Liver (tissue), 8 donors: ENCODE measurements at regions not wholly inside any gene's neighbourhood (a gene's known extent, or its start where the extent isn't known, plus 50 kb on each side); places are given as distances from the start of the nearest gene placed in this dataset.

Experiments
- DNase-seq: peaks from one replicate; pipeline ENCODE4 v3.0.0-alpha.2; 2017; ENCODE audit warnings: low spot score
- H3K27ac ChIP-seq, 2 donors: one replicate each; pipeline ENCODE4 v1.7.0; 2013; ENCODE audit warnings: inconsistent platforms in 2 of 2, low read length in 2 of 2, control low read depth in 1 of 2, low read depth in 1 of 2, mild to moderate bottlenecking in 1 of 2
- H3K27me3 ChIP-seq, 4 donors: one replicate each; pipeline versions ENCODE4 v1.6.1 to v1.7.0; 2013; ENCODE audit warnings: low read length in 3 of 4, inconsistent platforms in 1 of 4, mild to moderate bottlenecking in 1 of 4, moderate library complexity in 1 of 4; ENCODE audit not compliant: control insufficient read depth in 4 of 4, insufficient read depth in 4 of 4
- H3K36me3 ChIP-seq, 4 donors: one replicate each; pipeline versions ENCODE4 v1.6.1 to v1.7.0; 2013; ENCODE audit warnings: low read length in 3 of 4, mild to moderate bottlenecking in 3 of 4, low read depth in 1 of 4, moderate library complexity in 1 of 4; ENCODE audit not compliant: control insufficient read depth in 4 of 4, insufficient read depth in 3 of 4
- H3K4me1 ChIP-seq, 4 donors: one replicate each; pipeline versions ENCODE4 v1.6.1 to v1.7.0; 2013; ENCODE audit warnings: low read length in 3 of 4, mild to moderate bottlenecking in 3 of 4, moderate library complexity in 1 of 4; ENCODE audit not compliant: control insufficient read depth in 4 of 4, insufficient read depth in 4 of 4
- H3K4me3 ChIP-seq, 3 donors: one replicate each; pipeline versions ENCODE4 v1.6.1 to v1.7.0; 2013; ENCODE audit warnings: low read length in 3 of 3, control low read depth in 1 of 3, low read depth in 1 of 3, mild to moderate bottlenecking in 1 of 3
- H3K9ac ChIP-seq, 2 donors: one replicate each; pipeline ENCODE4 v1.7.0; 2013; ENCODE audit warnings: low read length in 2 of 2, mild to moderate bottlenecking in 2 of 2, moderate library complexity in 2 of 2, control low read depth in 1 of 2, low read depth in 1 of 2
- H3K9me3 ChIP-seq, 4 donors: one replicate each; pipeline versions ENCODE4 v1.6.1 to v1.7.0; 2013; ENCODE audit warnings: low read length in 3 of 4; ENCODE audit not compliant: control insufficient read depth in 4 of 4
- EGR1 ChIP-seq, 2 donors: IDR thresholded peaks; 2 replicates each; pipeline ENCODE4 v1.6.1; 2016 to 2018; ENCODE audit warnings: antibody characterized with exemption in 2 of 2, low read depth in 2 of 2
- FOXA1 ChIP-seq: IDR thresholded peaks from 2 replicates; pipeline ENCODE4 v1.6.1; 2016; ENCODE audit warnings: antibody characterized with exemption
- FOXA2 ChIP-seq: IDR thresholded peaks from 2 replicates; pipeline ENCODE4 v1.6.1; 2016; ENCODE audit warnings: antibody characterized with exemption
- GABPA ChIP-seq, 2 donors: IDR thresholded peaks in 1 of 2; conservative IDR thresholded peaks in 1 of 2; 2 replicates each; pipeline ENCODE4 v1.6.1; 2016; ENCODE audit warnings: antibody characterized with exemption in 2 of 2, mild to moderate bottlenecking in 1 of 2, moderate library complexity in 1 of 2
- HNF4A ChIP-seq, 2 donors: conservative IDR thresholded peaks; 2 replicates each; pipeline ENCODE4 v1.6.1; 2016; ENCODE audit warnings: antibody characterized with exemption in 2 of 2, mild to moderate bottlenecking in 2 of 2
- HNF4G ChIP-seq: IDR thresholded peaks from 2 replicates; pipeline ENCODE4 v1.6.1; 2016; ENCODE audit warnings: antibody characterized with exemption
- JUND ChIP-seq, 2 donors: IDR thresholded peaks; 2 replicates each; pipeline ENCODE4 v1.6.1; 2016; ENCODE audit warnings: antibody characterized with exemption in 2 of 2
- MAX ChIP-seq: IDR thresholded peaks from 2 replicates; pipeline ENCODE4 v1.6.1; 2016; ENCODE audit warnings: antibody characterized with exemption
- NR2F2 ChIP-seq: IDR thresholded peaks from 2 replicates; pipeline ENCODE4 v1.6.1; 2016; ENCODE audit warnings: antibody characterized with exemption
- RAD21 ChIP-seq, 2 donors: IDR thresholded peaks; 2 replicates each; pipeline ENCODE4 v1.6.1; 2016; ENCODE audit warnings: antibody characterized with exemption in 2 of 2, mild to moderate bottlenecking in 2 of 2
- RXRA ChIP-seq, 2 donors: IDR thresholded peaks; 2 replicates each; pipeline ENCODE4 v1.6.1; 2017 to 2018; ENCODE audit warnings: antibody characterized with exemption in 2 of 2, mild to moderate bottlenecking in 1 of 2
- SP1 ChIP-seq: IDR thresholded peaks from 2 replicates; pipeline ENCODE4 v1.6.1; 2018; ENCODE audit warnings: antibody characterized with exemption, mild to moderate bottlenecking
- TAF1 ChIP-seq: conservative IDR thresholded peaks from 2 replicates; pipeline ENCODE4 v1.6.1; 2016; ENCODE audit warnings: antibody characterized with exemption, mild to moderate bottlenecking
- YY1 ChIP-seq: IDR thresholded peaks from 2 replicates; pipeline ENCODE4 v1.6.1; 2016; ENCODE audit warnings: antibody characterized with exemption, mild to moderate bottlenecking
- WGBS: extraction: QIAGEN DNeasy Blood & Tissue Kit; methylation state at CpG from one replicate; pipeline ENCODE4 v1.1.7; 2013; 5-methylcytosine and 5-hydroxymethylcytosine counted together
- TF ChIP-seq, protein P1 (sequence below): IDR thresholded peaks from 2 replicates; pipeline ENCODE4 v1.6.1; 2016; ENCODE audit warnings: antibody characterized with exemption
- TF ChIP-seq, protein P2 (sequence below): IDR thresholded peaks from 2 replicates; pipeline ENCODE4 v1.6.1; 2016; ENCODE audit warnings: antibody characterized with exemption
- TF ChIP-seq, protein P3 (sequence below): fragments of 150-350 bp; IDR thresholded peaks from 2 replicates; pipeline ENCODE4 v1.5.1; 2017; ENCODE audit warnings: improper control_type of control experiment, low read depth, low read length; ENCODE audit not compliant: missing input control
- TF ChIP-seq, protein P4 (sequence below): IDR thresholded peaks from 2 replicates; pipeline ENCODE4 v1.6.1; 2016; ENCODE audit warnings: antibody characterized with exemption, mild to moderate bottlenecking
- donor health status: healthy.
- donor health status: healthy.
- donor health status: healthy.
- donor health status: healthy.
- donor health status: healthy.

DNA sequence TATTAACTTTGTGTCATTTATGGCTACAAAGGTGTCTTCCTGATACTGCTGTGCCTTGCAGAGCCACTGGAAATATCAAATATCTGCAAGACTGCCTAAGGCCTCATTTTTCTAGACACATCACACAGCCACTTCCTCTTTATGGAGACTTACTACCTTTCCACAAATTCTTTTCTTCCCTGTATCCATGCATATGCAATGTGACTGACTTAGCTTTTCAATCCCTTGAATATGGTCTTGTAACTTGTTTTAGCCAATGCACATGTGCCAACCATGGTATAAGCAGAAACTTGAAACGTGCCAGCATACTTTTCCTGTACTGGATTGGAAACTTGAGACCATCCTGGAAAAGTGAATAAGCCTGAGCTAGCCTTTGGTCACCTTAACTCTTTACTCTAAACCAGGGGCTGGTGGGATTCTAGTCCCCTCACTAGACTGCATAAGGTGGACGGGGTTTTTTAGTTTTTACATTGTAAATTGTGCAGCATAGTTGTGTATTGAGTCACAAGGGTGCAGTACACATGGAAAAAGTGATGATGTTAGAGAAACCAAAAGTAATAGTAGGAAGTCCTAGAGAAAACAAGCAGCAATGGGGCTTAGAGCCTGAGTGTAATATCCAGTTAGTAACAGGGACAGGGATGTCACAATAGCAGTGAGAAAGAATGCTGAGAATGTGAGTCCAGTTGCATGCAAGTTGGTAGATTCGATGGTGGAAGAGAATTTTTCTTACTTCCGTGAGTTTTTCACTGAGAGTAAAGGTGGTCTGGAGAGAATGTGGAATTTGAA lies 879.5 kb downstream of the SORCS1 start:
- Histone ChIP-seq H3K9ac (no peak overlapping the region), H3K4me1 (no peaks in the 10 kb centered on the region), H3K36me3 (no peaks in the 10 kb centered on the region), H3K27me3 (peaks cover 0 to 2% (median 0%) of the 10 kb centered on the region in 4 donors), H3K4me3 (no peak overlapping the region), H3K9me3 (no peaks in the 10 kb centered on the region), H3K27ac (no peak overlapping the region)
- WGBS: 55% methylated on average over 4 of the region's 4 CpGs
- no peak for DNase-seq
- TF ChIP-seq, protein P1, sequence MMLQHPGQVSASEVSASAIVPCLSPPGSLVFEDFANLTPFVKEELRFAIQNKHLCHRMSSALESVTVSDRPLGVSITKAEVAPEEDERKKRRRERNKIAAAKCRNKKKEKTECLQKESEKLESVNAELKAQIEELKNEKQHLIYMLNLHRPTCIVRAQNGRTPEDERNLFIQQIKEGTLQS: no peak
- TF ChIP-seq, protein P2, sequence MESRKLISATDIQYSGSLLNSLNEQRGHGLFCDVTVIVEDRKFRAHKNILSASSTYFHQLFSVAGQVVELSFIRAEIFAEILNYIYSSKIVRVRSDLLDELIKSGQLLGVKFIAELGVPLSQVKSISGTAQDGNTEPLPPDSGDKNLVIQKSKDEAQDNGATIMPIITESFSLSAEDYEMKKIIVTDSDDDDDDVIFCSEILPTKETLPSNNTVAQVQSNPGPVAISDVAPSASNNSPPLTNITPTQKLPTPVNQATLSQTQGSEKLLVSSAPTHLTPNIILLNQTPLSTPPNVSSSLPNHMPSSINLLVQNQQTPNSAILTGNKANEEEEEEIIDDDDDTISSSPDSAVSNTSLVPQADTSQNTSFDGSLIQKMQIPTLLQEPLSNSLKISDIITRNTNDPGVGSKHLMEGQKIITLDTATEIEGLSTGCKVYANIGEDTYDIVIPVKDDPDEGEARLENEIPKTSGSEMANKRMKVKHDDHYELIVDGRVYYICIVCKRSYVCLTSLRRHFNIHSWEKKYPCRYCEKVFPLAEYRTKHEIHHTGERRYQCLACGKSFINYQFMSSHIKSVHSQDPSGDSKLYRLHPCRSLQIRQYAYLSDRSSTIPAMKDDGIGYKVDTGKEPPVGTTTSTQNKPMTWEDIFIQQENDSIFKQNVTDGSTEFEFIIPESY: no peak
- TF ChIP-seq MAX: no peak
- no peak for TF ChIP-seq NR2F2
- TF ChIP-seq TAF1: no peak
- no peak for TF ChIP-seq RXRA (IDR thresholded peaks at IDR 0.05)
- no peak for TF ChIP-seq HNF4G
- TF ChIP-seq EGR1 (IDR thresholded peaks at IDR 0.05; ENCODE audit: low read depth in 2 of 2): no peak
- TF ChIP-seq HNF4A (conservative IDR thresholded peaks at IDR 0.05): no peak
- no peak for TF ChIP-seq GABPA (IDR thresholded peaks at IDR 0.05 in 1 of 2, conservative IDR thresholded peaks at IDR 0.05 in 1 of 2)
- TF ChIP-seq, protein P3, sequence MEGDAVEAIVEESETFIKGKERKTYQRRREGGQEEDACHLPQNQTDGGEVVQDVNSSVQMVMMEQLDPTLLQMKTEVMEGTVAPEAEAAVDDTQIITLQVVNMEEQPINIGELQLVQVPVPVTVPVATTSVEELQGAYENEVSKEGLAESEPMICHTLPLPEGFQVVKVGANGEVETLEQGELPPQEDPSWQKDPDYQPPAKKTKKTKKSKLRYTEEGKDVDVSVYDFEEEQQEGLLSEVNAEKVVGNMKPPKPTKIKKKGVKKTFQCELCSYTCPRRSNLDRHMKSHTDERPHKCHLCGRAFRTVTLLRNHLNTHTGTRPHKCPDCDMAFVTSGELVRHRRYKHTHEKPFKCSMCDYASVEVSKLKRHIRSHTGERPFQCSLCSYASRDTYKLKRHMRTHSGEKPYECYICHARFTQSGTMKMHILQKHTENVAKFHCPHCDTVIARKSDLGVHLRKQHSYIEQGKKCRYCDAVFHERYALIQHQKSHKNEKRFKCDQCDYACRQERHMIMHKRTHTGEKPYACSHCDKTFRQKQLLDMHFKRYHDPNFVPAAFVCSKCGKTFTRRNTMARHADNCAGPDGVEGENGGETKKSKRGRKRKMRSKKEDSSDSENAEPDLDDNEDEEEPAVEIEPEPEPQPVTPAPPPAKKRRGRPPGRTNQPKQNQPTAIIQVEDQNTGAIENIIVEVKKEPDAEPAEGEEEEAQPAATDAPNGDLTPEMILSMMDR: no peak
- no peak for TF ChIP-seq FOXA1
- no peak for TF ChIP-seq SP1
- TF ChIP-seq FOXA2: no peak
- no peak for TF ChIP-seq RAD21 (IDR thresholded peaks at IDR 0.05)
- TF ChIP-seq, protein P4, sequence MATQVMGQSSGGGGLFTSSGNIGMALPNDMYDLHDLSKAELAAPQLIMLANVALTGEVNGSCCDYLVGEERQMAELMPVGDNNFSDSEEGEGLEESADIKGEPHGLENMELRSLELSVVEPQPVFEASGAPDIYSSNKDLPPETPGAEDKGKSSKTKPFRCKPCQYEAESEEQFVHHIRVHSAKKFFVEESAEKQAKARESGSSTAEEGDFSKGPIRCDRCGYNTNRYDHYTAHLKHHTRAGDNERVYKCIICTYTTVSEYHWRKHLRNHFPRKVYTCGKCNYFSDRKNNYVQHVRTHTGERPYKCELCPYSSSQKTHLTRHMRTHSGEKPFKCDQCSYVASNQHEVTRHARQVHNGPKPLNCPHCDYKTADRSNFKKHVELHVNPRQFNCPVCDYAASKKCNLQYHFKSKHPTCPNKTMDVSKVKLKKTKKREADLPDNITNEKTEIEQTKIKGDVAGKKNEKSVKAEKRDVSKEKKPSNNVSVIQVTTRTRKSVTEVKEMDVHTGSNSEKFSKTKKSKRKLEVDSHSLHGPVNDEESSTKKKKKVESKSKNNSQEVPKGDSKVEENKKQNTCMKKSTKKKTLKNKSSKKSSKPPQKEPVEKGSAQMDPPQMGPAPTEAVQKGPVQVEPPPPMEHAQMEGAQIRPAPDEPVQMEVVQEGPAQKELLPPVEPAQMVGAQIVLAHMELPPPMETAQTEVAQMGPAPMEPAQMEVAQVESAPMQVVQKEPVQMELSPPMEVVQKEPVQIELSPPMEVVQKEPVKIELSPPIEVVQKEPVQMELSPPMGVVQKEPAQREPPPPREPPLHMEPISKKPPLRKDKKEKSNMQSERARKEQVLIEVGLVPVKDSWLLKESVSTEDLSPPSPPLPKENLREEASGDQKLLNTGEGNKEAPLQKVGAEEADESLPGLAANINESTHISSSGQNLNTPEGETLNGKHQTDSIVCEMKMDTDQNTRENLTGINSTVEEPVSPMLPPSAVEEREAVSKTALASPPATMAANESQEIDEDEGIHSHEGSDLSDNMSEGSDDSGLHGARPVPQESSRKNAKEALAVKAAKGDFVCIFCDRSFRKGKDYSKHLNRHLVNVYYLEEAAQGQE: no peak
- TF ChIP-seq YY1: no peak
- no peak for TF ChIP-seq JUND (IDR thresholded peaks at IDR 0.05)
